Thyroid gland (tissue), 4 donors: ENCODE measurements at regions not wholly inside any gene's neighbourhood (a gene's known extent, or its start where the extent isn't known, plus 50 kb on each side); places are given as distances from the start of the nearest gene placed in this dataset.

Experiments
- DNase-seq, 2 donors: peaks; one replicate each; pipeline ENCODE4 v3.0.0-alpha.2; 2019
- H3K27ac ChIP-seq, 3 donors: fragments of 200-600 bp; sonication (generic); 1 replicate in 2 of 3; 2 replicates in 1 of 3; pipeline ENCODE4 v1.5.1; 2016 to 2019; ENCODE audit warnings: mild to moderate bottlenecking in 1 of 3, moderate library complexity in 1 of 3
- H3K27me3 ChIP-seq: fragments of 200-600 bp; sonication (generic); one replicate; pipeline ENCODE4 v1.5.1; 2019
- H3K36me3 ChIP-seq, 2 donors: fragments of 200-600 bp; sonication (generic); one replicate each; pipeline ENCODE4 v1.5.1; 2016 to 2019
- H3K4me1 ChIP-seq, 2 donors: fragments of 200-600 bp; sonication (generic); one replicate each; pipeline ENCODE4 v1.5.1; 2017 to 2019
- H3K4me3 ChIP-seq, 3 donors: fragments of 200-600 bp; sonication (generic); replicated peaks in 1 of 3; 1 replicate in 2 of 3; 2 replicates in 1 of 3; pipeline ENCODE4 v1.5.1; 2016; ENCODE audit warnings: mild to moderate bottlenecking in 1 of 3
- H3K9me3 ChIP-seq: fragments of 200-600 bp; sonication (generic); one replicate; pipeline ENCODE4 v1.5.1; 2017
- CTCF ChIP-seq, 6 experiments: fragments of 200-600 bp in 3 of 6; fragments of 450-650 bp in 3 of 6; sonication (generic) in 3 of 6; IDR thresholded peaks; one replicate each; pipeline ENCODE4 v1.5.1; 2016 to 2019; ENCODE audit warnings: antibody characterized with exemption in 6 of 6, mild to moderate bottlenecking in 2 of 6, inconsistent platforms in 1 of 6, moderate library complexity in 1 of 6
- POLR2A ChIP-seq, 2 donors: fragments of 450-650 bp; IDR thresholded peaks; one replicate each; pipeline ENCODE4 v1.6.1; 2017; ENCODE audit warnings: antibody characterized with exemption in 2 of 2, mild to moderate bottlenecking in 2 of 2, moderate library complexity in 1 of 2
- WGBS, 2 donors: methylation state at CpG; one replicate each; pipeline ENCODE4 v1.1.5; 2017; 5-methylcytosine and 5-hydroxymethylcytosine counted together
- intact Hi-C: fragments of 100-400 bp; cut with DNase I; formaldehyde crosslinking; loops from one replicate; pipeline ENCODE4 v1.15.1; 2023

- TF ChIP-seq POLR2A (IDR thresholded peaks at IDR 0.05) = no peak
- TF ChIP-seq CTCF (IDR thresholded peaks at IDR 0.05) = no peak
- WGBS, 2 donors = 83 to 90% methylated on average over 4 of the region's 4 CpGs
- Histone ChIP-seq H3K9me3 (no peaks in the 10 kb centered on the region), H3K4me3 (no peak overlapping the region), H3K27ac (no peak overlapping the region), H3K36me3 (no peaks in the 10 kb centered on the region), H3K4me1 (no peaks in the 10 kb centered on the region), H3K27me3 (no peaks in the 10 kb centered on the region)
- DNase-seq = no peak
- intact Hi-C loops = no loop called here
These were observed 403.1 kb upstream of the TPM1 start for GRCh38 chr15:62639432-62639831.

GRCh38 chr15:62639906-62640605 lies 402.5 kb upstream of the TPM1 start:
- TF ChIP-seq CTCF (IDR thresholded peaks at IDR 0.05) (no peak), POLR2A (IDR thresholded peaks at IDR 0.05) (no peak)
- DNase-seq = no peak
- H3K4me1 ChIP-seq = no peaks in the 10 kb centered on the region
- H3K4me3 ChIP-seq = no peak overlapping the region
- WGBS, 2 donors = 95 to 99% methylated on average over 6 of the region's 6 CpGs
- H3K9me3 ChIP-seq = no peaks in the 10 kb centered on the region
- intact Hi-C loops = no loop called here
- no peak overlapping the region for H3K27ac ChIP-seq
- H3K36me3 ChIP-seq = no peaks in the 10 kb centered on the region
- H3K27me3 ChIP-seq = no peaks in the 10 kb centered on the region

GRCh38 chr15:62641825-62642224 lies 400.7 kb upstream of the TPM1 start:
- Histone ChIP-seq H3K4me3 (no peak overlapping the region), H3K27me3 (no peaks in the 10 kb centered on the region), H3K4me1 (peaks cover 5 to 6% of the 10 kb centered on the region in 2 donors), H3K9me3 (no peaks in the 10 kb centered on the region), H3K36me3 (no peaks in the 10 kb centered on the region), H3K27ac (no peak overlapping the region)
- WGBS, 2 donors = 86 to 89% methylated on average over 3 of the region's 3 CpGs
- TF ChIP-seq CTCF (IDR thresholded peaks at IDR 0.05) = no peak
- no peak for TF ChIP-seq POLR2A (IDR thresholded peaks at IDR 0.05)
- intact Hi-C loops = no loop called here
- no peak for DNase-seq

DNA sequence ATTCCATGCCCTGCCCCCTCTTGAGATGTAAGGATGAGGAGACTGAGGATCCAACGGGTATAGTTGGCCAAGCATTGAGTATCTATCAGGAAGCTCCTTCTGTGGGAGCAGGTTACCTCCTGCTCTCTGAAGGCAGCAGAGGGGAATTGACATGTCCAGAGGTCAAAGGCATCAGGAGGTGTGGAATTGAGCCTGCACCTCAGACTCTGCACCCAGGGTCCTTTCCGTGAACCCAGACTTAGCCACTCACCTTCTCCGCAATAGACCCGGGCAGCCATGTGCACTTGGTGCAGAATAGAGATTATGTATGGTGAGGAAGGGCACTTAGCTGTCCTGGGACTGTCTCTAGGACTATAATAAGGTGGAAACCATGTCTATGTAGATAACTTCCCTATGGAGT lies 399.0 kb upstream of the TPM1 start:
- intact Hi-C loops = no loop called here
- Histone ChIP-seq H3K36me3 (no peaks in the 10 kb centered on the region), H3K27me3 (no peaks in the 10 kb centered on the region), H3K4me3 (no peak overlapping the region), H3K4me1 (peaks cover 8 to 19% of the 10 kb centered on the region in 2 donors), H3K27ac (no peak overlapping the region), H3K9me3 (no peaks in the 10 kb centered on the region)
- no peak for TF ChIP-seq CTCF (IDR thresholded peaks at IDR 0.05)
- TF ChIP-seq POLR2A (IDR thresholded peaks at IDR 0.05) = no peak
- 88 to 100% methylated on average over 4 of the region's 4 CpGs for WGBS, 2 donors
- no peak for DNase-seq

DNA sequence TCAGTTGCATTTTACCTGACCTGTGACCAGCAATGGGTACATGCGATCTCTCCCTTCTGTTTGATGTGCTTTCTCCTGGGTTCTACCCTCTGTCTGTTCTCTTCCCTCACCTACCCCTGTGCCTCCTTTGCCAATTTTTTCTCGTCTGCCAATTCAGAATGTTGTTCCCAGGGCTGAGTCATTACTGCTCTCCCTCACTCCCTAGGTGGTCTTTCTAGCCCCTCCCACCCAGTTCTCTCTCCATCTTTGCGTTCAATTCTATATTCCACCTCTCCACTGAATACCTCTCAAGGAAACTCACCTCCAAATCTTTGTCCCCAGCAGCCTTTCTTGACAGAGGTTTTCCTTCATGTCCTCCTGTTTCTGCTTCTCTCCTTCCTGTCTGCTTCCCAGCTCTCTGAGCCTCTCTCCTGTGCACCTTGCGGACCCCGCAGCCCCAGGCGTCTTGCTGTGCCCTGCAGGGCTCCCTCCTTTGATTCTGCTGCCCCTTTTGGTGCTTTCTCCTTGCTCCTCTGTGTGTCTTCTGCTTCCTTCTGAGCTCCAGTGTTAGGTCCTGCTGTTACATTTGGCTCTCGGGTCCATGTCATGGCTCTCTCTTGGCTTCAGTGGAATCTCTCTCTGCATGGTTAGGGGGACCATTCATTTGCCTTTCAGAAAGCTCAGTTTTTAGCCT lies 398.2 kb upstream of the TPM1 start:
- Histone ChIP-seq H3K27me3 (no peaks in the 10 kb centered on the region), H3K36me3 (no peaks in the 10 kb centered on the region), H3K27ac (no peak overlapping the region), H3K4me3 (no peak overlapping the region), H3K9me3 (no peaks in the 10 kb centered on the region), H3K4me1 (peaks cover 8 to 21% of the 10 kb centered on the region in 2 donors)
- intact Hi-C loops = no loop called here
- no peak for TF ChIP-seq CTCF (IDR thresholded peaks at IDR 0.05)
- no peak for TF ChIP-seq POLR2A (IDR thresholded peaks at IDR 0.05)
- WGBS, 2 donors = 89 to 92% methylated on average over 7 of the region's 7 CpGs
- no peak for DNase-seq
